Upper lobe of right lung (tissue), 1 donor: ENCODE measurements at regions not wholly inside any gene's neighbourhood (a gene's known extent, or its start where the extent isn't known, plus 50 kb on each side); places are given as distances from the start of the nearest gene placed in this dataset.
"Not testable (repeated sequence)": the region's sequence is repeated elsewhere in the genome, so short reads cannot be mapped to it uniquely, and the experiment has no call there.

Experiments used
- ATAC-seq: fragments of 200-7000 bp; cut with Tn5 transposase; one replicate; pipeline ENCODE4 v1.9.1; 2020; ENCODE audit warnings: mild to moderate bottlenecking, moderate library complexity
- DNase-seq: peaks from one replicate; pipeline ENCODE4 v3.0.0-alpha.2; 2020
- H3K27ac ChIP-seq: fragments of 200-600 bp; one replicate; pipeline ENCODE4 v1.8.0; 2022
- H3K27me3 ChIP-seq: fragments of 200-600 bp; one replicate; pipeline ENCODE4 v1.8.0; 2022; ENCODE audit warnings: mild to moderate bottlenecking
- H3K36me3 ChIP-seq: fragments of 200-600 bp; one replicate; pipeline ENCODE4 v1.8.0; 2022
- H3K4me1 ChIP-seq: fragments of 200-600 bp; one replicate; pipeline ENCODE4 v1.8.0; 2022
- H3K4me3 ChIP-seq: fragments of 200-600 bp; one replicate; pipeline ENCODE4 v1.8.0; 2022; ENCODE audit warnings: mild to moderate bottlenecking
- H3K9me3 ChIP-seq: fragments of 200-600 bp; one replicate; pipeline ENCODE4 v1.8.0; 2022
- CTCF ChIP-seq: fragments of 200-600 bp; IDR thresholded peaks from one replicate; pipeline ENCODE4 v1.8.0; 2022; ENCODE audit warnings: antibody characterized with exemption
- intact Hi-C: fragments of 100-400 bp; cut with DNase I; formaldehyde crosslinking; loops from one replicate; pipeline ENCODE4 v1.11.0; 2022
- donor health status: DM: no; HTN: yes; CAD: no; lungs with severe emphysema.

- no peak overlapping the region for H3K27ac ChIP-seq
- no peaks in the 10 kb centered on the region for H3K4me1 ChIP-seq
- intact Hi-C loops: no loop called here
- TF ChIP-seq CTCF: no peak
- no peak for ATAC-seq
- H3K36me3 ChIP-seq: no peaks in the 10 kb centered on the region
- no peaks in the 10 kb centered on the region for H3K27me3 ChIP-seq
- DNase-seq: no peak
- no peak overlapping the region for H3K4me3 ChIP-seq
- H3K9me3 ChIP-seq: no peaks in the 10 kb centered on the region
Measured at GRCh38 chr5:7269591-7270274, 126.2 kb upstream of the ADCY2 start.

GRCh38 chr5:7271435-7272084 lies 124.4 kb upstream of the ADCY2 start:
- ATAC-seq: no peak
- Histone ChIP-seq H3K4me3 (no peak overlapping the region), H3K36me3 (no peaks in the 10 kb centered on the region), H3K9me3 (no peaks in the 10 kb centered on the region), H3K4me1 (no peaks in the 10 kb centered on the region), H3K27me3 (no peaks in the 10 kb centered on the region), H3K27ac (no peak overlapping the region)
- intact Hi-C loops: no loop called here
- no peak for TF ChIP-seq CTCF
- DNase-seq: no peak

GRCh38 chr5:7272408-7272965 lies 123.5 kb upstream of the ADCY2 start:
- TF ChIP-seq CTCF: no peak
- intact Hi-C loops: no loop called here
- Histone ChIP-seq H3K4me3 (no peak overlapping the region), H3K36me3 (no peaks in the 10 kb centered on the region), H3K27me3 (no peaks in the 10 kb centered on the region), H3K27ac (no peak overlapping the region), H3K9me3 (no peaks in the 10 kb centered on the region), H3K4me1 (no peaks in the 10 kb centered on the region)
- ATAC-seq: no peak
- no peak for DNase-seq

- intact Hi-C loops: no loop called here
- TF ChIP-seq CTCF: no peak
- no peak for DNase-seq
Measured at GRCh38 chr5:7274203-7274602, 121.7 kb upstream of the ADCY2 start.

GRCh38 chr5:7289634-7290033 lies 106.3 kb upstream of the ADCY2 start:
- H3K4me1 ChIP-seq, DNase-seq, H3K27ac ChIP-seq, H3K9me3 ChIP-seq, H3K36me3 ChIP-seq, H3K4me3 ChIP-seq, intact Hi-C loops, H3K27me3 ChIP-seq: not testable (repeated sequence)
- peak; percentile 41 for ATAC-seq

More at GRCh38 chr5:7274203-7274602, 121.7 kb upstream of the ADCY2 start:
- Histone ChIP-seq H3K27me3 (no peaks in the 10 kb centered on the region), H3K36me3 (no peaks in the 10 kb centered on the region), H3K9me3 (no peaks in the 10 kb centered on the region), H3K4me1 (no peaks in the 10 kb centered on the region), H3K4me3 (no peak overlapping the region), H3K27ac (no peak overlapping the region)
- ATAC-seq: no peak

- H3K27me3 ChIP-seq, H3K9me3 ChIP-seq, H3K27ac ChIP-seq, intact Hi-C loops, ATAC-seq, H3K4me1 ChIP-seq, H3K4me3 ChIP-seq, DNase-seq, H3K36me3 ChIP-seq: not testable (repeated sequence)
Measured at GRCh38 chr5:7297821-7298220, 98.1 kb upstream of the ADCY2 start.

- DNase-seq, intact Hi-C loops, H3K4me3 ChIP-seq, ATAC-seq, H3K36me3 ChIP-seq, H3K4me1 ChIP-seq, H3K9me3 ChIP-seq, H3K27ac ChIP-seq, H3K27me3 ChIP-seq: not testable (repeated sequence)
Measured at GRCh38 chr5:7299731-7300130, 96.2 kb upstream of the ADCY2 start.

GRCh38 chr5:7305000-7305674 lies 90.8 kb upstream of the ADCY2 start:
- H3K9me3 ChIP-seq, DNase-seq, H3K27ac ChIP-seq, intact Hi-C loops, ATAC-seq, H3K27me3 ChIP-seq, H3K4me3 ChIP-seq, H3K4me1 ChIP-seq, H3K36me3 ChIP-seq: not testable (repeated sequence)

GRCh38 chr5:7306556-7306955 lies 89.4 kb upstream of the ADCY2 start:
- H3K4me3 ChIP-seq, DNase-seq, H3K27me3 ChIP-seq, H3K36me3 ChIP-seq, ATAC-seq, H3K9me3 ChIP-seq, intact Hi-C loops, H3K27ac ChIP-seq, H3K4me1 ChIP-seq: not testable (repeated sequence)

- H3K9me3 ChIP-seq, H3K4me3 ChIP-seq, DNase-seq, intact Hi-C loops, H3K36me3 ChIP-seq, H3K27ac ChIP-seq, H3K27me3 ChIP-seq, H3K4me1 ChIP-seq, ATAC-seq: not testable (repeated sequence)
Measured at GRCh38 chr5:7307709-7308108, 88.2 kb upstream of the ADCY2 start.
